HepG2 (cell line): ENCODE measurements at regions not wholly inside any gene's neighbourhood (a gene's known extent, or its start where the extent isn't known, plus 50 kb on each side); places are given as distances from the start of the nearest gene placed in this dataset.

Experiments
- ATAC-seq: fragments of 200-7000 bp; cut with Tn5 transposase; 3 replicates; pipeline ENCODE4 v1.9.1; 2020; ENCODE audit warnings: mild to moderate bottlenecking, moderate library complexity
- BruUV-seq: library from RNA; stranded (reverse); fragments of 400-500 nt; replicated peaks from 2 replicates; lab custom pipeline; 2021; lab: Mats Ljungman, UMichigan
- CTCF ChIA-PET: fragments of 300-600 bp; formaldehyde crosslinking; extraction: SDS; loops from one replicate; lab custom pipeline; 2021; ENCODE audit warnings: low total read pairs, inconsistent platforms, low intra/inter-chr PET ratio; lab: Yijun Ruan, JAX
- POLR2A ChIA-PET: fragments of 350-600 bp; sonication (Branson Sonifier 250); formaldehyde crosslinking; loops from one replicate; lab custom pipeline; 2020; ENCODE audit warnings: antibody characterized with exemption, inconsistent platforms; lab: Yijun Ruan, JAX
- DNase-seq: peaks from one replicate; pipeline ENCODE4 v3.0.0-alpha.2; 2015; ENCODE audit warnings: low spot score
- FAIRE-seq: peaks from 3 replicates; lab custom pipeline; 2011; peaks lifted over from hg19 to GRCh38; lab: Jason Lieb, UNC
- H2AFZ ChIP-seq: one replicate; pipeline ENCODE4 v1.6.1; 2011; ENCODE audit warnings: low read length, inconsistent platforms
- H3K27ac ChIP-seq: fragments of 300-600 bp; 3 replicates; pipeline ENCODE4 v1.8.0; 2011; ENCODE audit warnings: mixed run types, mild to moderate bottlenecking, mixed read lengths, low read length, inconsistent platforms; ENCODE audit not compliant: insufficient read depth; ENCODE audit errors: extremely low read length
- H3K27me3 ChIP-seq, 2 experiments: fragments of 200-600 bp in 1 of 2; 2 replicates in 1 of 2; 3 replicates in 1 of 2; pipeline versions ENCODE4 v1.6.0 to v1.8.0; 2011; ENCODE audit warnings: low read length in 2 of 2, mild to moderate bottlenecking in 2 of 2, moderate library complexity in 2 of 2, inconsistent platforms in 1 of 2; ENCODE audit not compliant: insufficient read depth in 2 of 2, control insufficient read depth in 1 of 2
- H3K36me3 ChIP-seq, 2 experiments: fragments of 200-600 bp in 1 of 2; replicated peaks in 1 of 2; 2 replicates in 1 of 2; 3 replicates in 1 of 2; pipeline versions ENCODE4 v1.5.1 to v1.8.0; 2011; ENCODE audit warnings: low read length in 2 of 2, inconsistent platforms in 1 of 2; ENCODE audit not compliant: insufficient read depth in 2 of 2, control insufficient read depth in 1 of 2
- H3K4me1 ChIP-seq: 2 replicates; pipeline ENCODE4 v1.5.1; 2012; ENCODE audit warnings: low read length, inconsistent platforms; ENCODE audit not compliant: insufficient read depth
- H3K4me2 ChIP-seq: 2 replicates; pipeline ENCODE4 v1.6.0; 2011; ENCODE audit warnings: low read depth, low read length, inconsistent platforms
- H3K4me3 ChIP-seq, 3 experiments: fragments of 200-600 bp in 1 of 3; sonication (generic), shearing (Covaris generic) in 1 of 3; replicated peaks in 1 of 3; 2 replicates each; pipeline ENCODE4 v1.5.1; 2011 to 2016; ENCODE audit warnings: low read length in 3 of 3, inconsistent platforms in 2 of 3, low read depth in 2 of 3, mild to moderate bottlenecking in 2 of 3, control low read depth in 1 of 3, mixed read lengths in 1 of 3; ENCODE audit not compliant: insufficient read depth in 1 of 3
- H3K79me2 ChIP-seq: one replicate; pipeline ENCODE4 v1.6.1; 2011; ENCODE audit warnings: low read length, inconsistent platforms; ENCODE audit not compliant: insufficient read depth
- H3K9ac ChIP-seq: 2 replicates; pipeline ENCODE4 v1.6.0; 2011; ENCODE audit warnings: mild to moderate bottlenecking, low read depth, low read length, inconsistent platforms; ENCODE audit not compliant: insufficient read depth
- H3K9me3 ChIP-seq: 2 replicates; pipeline ENCODE4 v1.5.1; 2012; ENCODE audit warnings: mild to moderate bottlenecking, low read length
- H4K20me1 ChIP-seq: 2 replicates; pipeline ENCODE4 v1.6.0; 2011; ENCODE audit warnings: inconsistent platforms, mild to moderate bottlenecking, low read length, moderate library complexity; ENCODE audit not compliant: insufficient read depth
- FOXA1 ChIP-seq, 2 experiments: fragments of 450-650 bp in 1 of 2; sonication (generic) in 1 of 2; formaldehyde crosslinking in 1 of 2; IDR thresholded peaks; 2 replicates each; pipeline versions ENCODE4 v1.4.0 to v1.6.1; 2016 to 2020; ENCODE audit warnings: missing genetic modification reagents in 1 of 2
- GFI1 ChIP-seq: sonication (generic); formaldehyde crosslinking; IDR thresholded peaks from 2 replicates; pipeline ENCODE4 v1.5.0; 2020; ENCODE audit warnings: missing genetic modification reagents, mild to moderate bottlenecking, borderline replicate concordance
- HINFP ChIP-seq: sonication (generic); formaldehyde crosslinking; IDR thresholded peaks from 2 replicates; pipeline ENCODE4 v1.4.0; 2020; ENCODE audit warnings: low read depth, mild to moderate bottlenecking, missing genetic modification reagents
- LBX2 ChIP-seq: sonication (generic); formaldehyde crosslinking; IDR thresholded peaks from 2 replicates; pipeline ENCODE4 v1.5.0; 2020; ENCODE audit warnings: missing genetic modification reagents, mild to moderate bottlenecking, borderline replicate concordance
- PHF5A ChIP-seq: IDR thresholded peaks from one replicate; pipeline ENCODE4 v1.6.1; 2018; ENCODE audit warnings: low read depth, missing genetic modification reagents; ENCODE audit not compliant: unreplicated experiment
- STAG1 ChIP-seq: sonication (generic); formaldehyde crosslinking; IDR thresholded peaks from 2 replicates; pipeline ENCODE4 v1.4.0; 2020; ENCODE audit warnings: missing genetic modification reagents
- SUZ12 ChIP-seq: fragments of 150-350 bp; IDR thresholded peaks from 2 replicates; pipeline ENCODE4 v1.6.1; 2014; ENCODE audit warnings: low read depth, low read length
- TP53 ChIP-seq: sonication (generic); formaldehyde crosslinking; conservative IDR thresholded peaks from 2 replicates; pipeline ENCODE4 v1.4.0; 2020; ENCODE audit warnings: missing genetic modification reagents
- ZNF563 ChIP-seq: sonication (generic); formaldehyde crosslinking; IDR thresholded peaks from 2 replicates; pipeline ENCODE4 v1.8.0; 2022; ENCODE audit warnings: mild to moderate bottlenecking, moderate library complexity, missing genetic modification reagents
- ZNF605 ChIP-seq: sonication (generic); formaldehyde crosslinking; IDR thresholded peaks from 2 replicates; pipeline ENCODE4 v1.8.0; 2022; ENCODE audit warnings: mild to moderate bottlenecking, missing genetic modification reagents
- ZNF724P ChIP-seq: sonication (generic); formaldehyde crosslinking; IDR thresholded peaks from 2 replicates; pipeline ENCODE4 v1.8.0; 2022; ENCODE audit warnings: missing genetic modification reagents, borderline replicate concordance
- ZSCAN21 ChIP-seq: sonication (generic); formaldehyde crosslinking; IDR thresholded peaks from 2 replicates; pipeline ENCODE4 v1.8.0; 2022; ENCODE audit warnings: mild to moderate bottlenecking, missing genetic modification reagents, moderate library complexity, borderline replicate concordance
- WGBS: methylation state at CpG from one replicate; pipeline ENCODE4 v1.1.6; 2017; ENCODE audit warnings: low lambda C conversion rate; 5-methylcytosine and 5-hydroxymethylcytosine counted together
- in situ Hi-C: cut with HindIII; loops from 2 replicates; pipeline ENCODE4 v1.10.0; 2017; ENCODE audit warnings: low pct_unique_long_range_greater_than_20kb; ENCODE audit not compliant: extremely low pct_ligation_motif_present
- intact Hi-C: fragments of 100-400 bp; cut with micrococcal nuclease; formaldehyde crosslinking; loops from one replicate; pipeline ENCODE4 v1.10.0; 2022; ENCODE audit not compliant: unreplicated experiment
- TF ChIP-seq, protein P1 (sequence below): sonication (generic); formaldehyde crosslinking; IDR thresholded peaks from 2 replicates; pipeline ENCODE4 v1.5.1; 2020; ENCODE audit warnings: mild to moderate bottlenecking, missing genetic modification reagents, moderate library complexity

GRCh38 chr6:112906726-112907125 is 559.6 kb downstream of the RFPL4B start:
- Histone ChIP-seq H3K4me1 (no peaks in the 10 kb centered on the region), H3K27me3 (no peaks in the 10 kb centered on the region), H3K4me3 (no peak overlapping the region), H3K36me3 (no peaks in the 10 kb centered on the region), H3K9ac (no peak overlapping the region), H3K27ac (no peak overlapping the region), H3K4me2 (no peak overlapping the region), H4K20me1 (no peaks in the 10 kb centered on the region), H2AFZ (no peak overlapping the region), H3K9me3 (no peaks in the 10 kb centered on the region), H3K79me2 (no peaks in the 10 kb centered on the region)
- FAIRE-seq (no peak), ATAC-seq (no peak), DNase-seq (peak; percentile 4)
- CTCF ChIA-PET, result no interaction called here
- intact Hi-C loops (no loop called here), in situ Hi-C loops (no loop called here)
- no TSS peak for BruUV-seq
- POLR2A ChIA-PET, result no interaction called here
- WGBS, result 20% methylated on average over 1 of the region's 1 CpG
- TF ChIP-seq GFI1 (CRISPR knock-in tag) (no peak), FOXA1 (IDR thresholded peaks at IDR 0.05) (no peak), FOXA1 (CRISPR knock-in tag; IDR thresholded peaks at IDR 0.05) (0 out of 2 replicates have a peak, but pooled peaks have one; percentile 29)

DNA sequence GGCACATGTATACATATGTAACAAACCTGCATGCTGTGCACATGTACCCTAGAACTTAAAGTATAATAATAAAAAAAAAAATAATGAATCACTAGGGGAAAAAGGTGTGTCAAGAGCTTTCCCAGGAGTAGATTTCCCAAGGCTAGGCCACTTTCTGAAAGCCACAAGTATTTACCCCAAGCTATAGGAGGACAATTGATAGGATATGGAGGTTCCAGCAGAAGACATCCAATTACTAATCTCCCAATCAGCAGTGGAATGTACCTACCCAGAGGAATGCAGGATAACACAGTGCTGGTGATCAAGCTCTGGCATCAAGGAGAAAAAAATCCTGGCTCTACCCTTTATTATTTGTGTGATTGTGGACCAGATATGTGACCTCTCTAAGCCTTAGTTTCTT is 562.7 kb downstream of the RFPL4B start:
- no peaks in the 10 kb centered on the region for H4K20me1 ChIP-seq
- no peaks in the 10 kb centered on the region for H3K4me1 ChIP-seq
- no peak overlapping the region for H3K27ac ChIP-seq
- no peak overlapping the region for H2AFZ ChIP-seq
- no peak overlapping the region for H3K4me3 ChIP-seq
- H3K4me2 ChIP-seq, result no peak overlapping the region
- ChIA-PET POLR2A (no interaction called here), CTCF (no interaction called here)
- ATAC-seq (no peak), DNase-seq (no peak), FAIRE-seq (no peak)
- intact Hi-C loops, result no loop called here
- in situ Hi-C loops, result no loop called here
- H3K79me2 ChIP-seq, result no peaks in the 10 kb centered on the region
- no TSS peak for BruUV-seq
- H3K36me3 ChIP-seq, result no peaks in the 10 kb centered on the region
- H3K9ac ChIP-seq, result no peak overlapping the region
- H3K9me3 ChIP-seq, result no peaks in the 10 kb centered on the region
- no peaks in the 10 kb centered on the region for H3K27me3 ChIP-seq
- TF ChIP-seq, protein P1, sequence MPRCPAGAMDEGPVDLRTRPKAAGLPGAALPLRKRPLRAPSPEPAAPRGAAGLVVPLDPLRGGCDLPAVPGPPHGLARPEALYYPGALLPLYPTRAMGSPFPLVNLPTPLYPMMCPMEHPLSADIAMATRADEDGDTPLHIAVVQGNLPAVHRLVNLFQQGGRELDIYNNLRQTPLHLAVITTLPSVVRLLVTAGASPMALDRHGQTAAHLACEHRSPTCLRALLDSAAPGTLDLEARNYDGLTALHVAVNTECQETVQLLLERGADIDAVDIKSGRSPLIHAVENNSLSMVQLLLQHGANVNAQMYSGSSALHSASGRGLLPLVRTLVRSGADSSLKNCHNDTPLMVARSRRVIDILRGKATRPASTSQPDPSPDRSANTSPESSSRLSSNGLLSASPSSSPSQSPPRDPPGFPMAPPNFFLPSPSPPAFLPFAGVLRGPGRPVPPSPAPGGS (CRISPR knock-in tag), result no peak
- no peak for TF ChIP-seq ZNF724P (CRISPR knock-in tag)
- no peak for TF ChIP-seq STAG1 (CRISPR knock-in tag)
- no peak for TF ChIP-seq TP53 (CRISPR knock-in tag)
- no peak for TF ChIP-seq ZSCAN21
- no peak for TF ChIP-seq HINFP
- no peak for TF ChIP-seq SUZ12
- TF ChIP-seq ZNF605 (CRISPR knock-in tag), result no peak
- no peak for TF ChIP-seq LBX2
- TF ChIP-seq PHF5A, result no peak
- TF ChIP-seq ZNF563 (CRISPR knock-in tag), result no peak
